Lower lobe of right lung (tissue), 2 donors: ENCODE measurements at regions not wholly inside any gene's neighbourhood (a gene's known extent, or its start where the extent isn't known, plus 50 kb on each side); places are given as distances from the start of the nearest gene placed in this dataset.

ENCODE experiments used
- ATAC-seq, 2 donors: fragments of 200-7000 bp; cut with Tn5 transposase; one replicate each; pipeline ENCODE4 v1.9.1; 2020 to 2022; ENCODE audit warnings: mild to moderate bottlenecking in 2 of 2, moderate library complexity in 2 of 2
- DNase-seq: peaks from one replicate; pipeline ENCODE4 v3.0.0-alpha.2; 2020
- H3K27ac ChIP-seq: fragments of 200-600 bp; one replicate; pipeline ENCODE4 v1.8.0; 2022
- H3K27me3 ChIP-seq: fragments of 200-600 bp; one replicate; pipeline ENCODE4 v1.8.0; 2022; ENCODE audit warnings: low read depth
- H3K36me3 ChIP-seq: fragments of 200-600 bp; one replicate; pipeline ENCODE4 v1.8.0; 2022; ENCODE audit warnings: mild to moderate bottlenecking
- H3K4me1 ChIP-seq: fragments of 200-600 bp; one replicate; pipeline ENCODE4 v1.8.0; 2022
- H3K4me3 ChIP-seq: fragments of 200-600 bp; one replicate; pipeline ENCODE4 v1.8.0; 2022; ENCODE audit warnings: mild to moderate bottlenecking
- H3K9me3 ChIP-seq: fragments of 200-600 bp; one replicate; pipeline ENCODE4 v1.8.0; 2022
- intact Hi-C: fragments of 100-400 bp; cut with DNase I; formaldehyde crosslinking; loops from one replicate; pipeline ENCODE4 v1.11.0; 2022
- TF ChIP-seq, protein P1 (sequence below): fragments of 200-600 bp; IDR thresholded peaks from one replicate; pipeline ENCODE4 v1.8.0; 2022; ENCODE audit warnings: antibody characterized with exemption, mild to moderate bottlenecking
- donor health status: DM: no; HTN: yes; CAD: no; lungs with severe emphysema.

DNA sequence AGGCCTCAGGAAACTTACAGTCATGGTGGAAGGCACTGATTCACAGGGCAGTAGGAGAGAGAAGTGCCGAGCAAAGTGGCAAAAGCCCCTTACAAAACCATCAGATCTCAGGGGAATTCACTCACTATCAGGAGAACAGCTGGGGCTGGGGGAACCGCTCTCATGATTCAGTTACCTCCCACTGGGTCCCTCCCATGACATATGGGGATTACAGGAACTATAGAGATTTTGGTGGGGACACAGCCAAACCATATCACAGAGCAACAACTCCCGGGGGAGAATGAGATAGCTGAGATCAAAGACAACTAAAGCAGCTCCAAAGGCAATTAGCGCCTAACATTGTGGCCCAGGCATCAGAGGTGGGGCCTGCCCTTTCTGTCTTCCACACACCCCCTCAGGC is 85.4 kb upstream of the VOPP1 start:
- no peaks in the 10 kb centered on the region for H3K27me3 ChIP-seq
- DNase-seq (no peak), ATAC-seq (no peak)
- H3K9me3 ChIP-seq: no peaks in the 10 kb centered on the region
- no peaks in the 10 kb centered on the region for H3K4me1 ChIP-seq
- TF ChIP-seq, protein P1, sequence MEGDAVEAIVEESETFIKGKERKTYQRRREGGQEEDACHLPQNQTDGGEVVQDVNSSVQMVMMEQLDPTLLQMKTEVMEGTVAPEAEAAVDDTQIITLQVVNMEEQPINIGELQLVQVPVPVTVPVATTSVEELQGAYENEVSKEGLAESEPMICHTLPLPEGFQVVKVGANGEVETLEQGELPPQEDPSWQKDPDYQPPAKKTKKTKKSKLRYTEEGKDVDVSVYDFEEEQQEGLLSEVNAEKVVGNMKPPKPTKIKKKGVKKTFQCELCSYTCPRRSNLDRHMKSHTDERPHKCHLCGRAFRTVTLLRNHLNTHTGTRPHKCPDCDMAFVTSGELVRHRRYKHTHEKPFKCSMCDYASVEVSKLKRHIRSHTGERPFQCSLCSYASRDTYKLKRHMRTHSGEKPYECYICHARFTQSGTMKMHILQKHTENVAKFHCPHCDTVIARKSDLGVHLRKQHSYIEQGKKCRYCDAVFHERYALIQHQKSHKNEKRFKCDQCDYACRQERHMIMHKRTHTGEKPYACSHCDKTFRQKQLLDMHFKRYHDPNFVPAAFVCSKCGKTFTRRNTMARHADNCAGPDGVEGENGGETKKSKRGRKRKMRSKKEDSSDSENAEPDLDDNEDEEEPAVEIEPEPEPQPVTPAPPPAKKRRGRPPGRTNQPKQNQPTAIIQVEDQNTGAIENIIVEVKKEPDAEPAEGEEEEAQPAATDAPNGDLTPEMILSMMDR: no peak
- H3K27ac ChIP-seq: no peak overlapping the region
- no peaks in the 10 kb centered on the region for H3K36me3 ChIP-seq
- no peak overlapping the region for H3K4me3 ChIP-seq
- intact Hi-C loops: no loop called here

DNA sequence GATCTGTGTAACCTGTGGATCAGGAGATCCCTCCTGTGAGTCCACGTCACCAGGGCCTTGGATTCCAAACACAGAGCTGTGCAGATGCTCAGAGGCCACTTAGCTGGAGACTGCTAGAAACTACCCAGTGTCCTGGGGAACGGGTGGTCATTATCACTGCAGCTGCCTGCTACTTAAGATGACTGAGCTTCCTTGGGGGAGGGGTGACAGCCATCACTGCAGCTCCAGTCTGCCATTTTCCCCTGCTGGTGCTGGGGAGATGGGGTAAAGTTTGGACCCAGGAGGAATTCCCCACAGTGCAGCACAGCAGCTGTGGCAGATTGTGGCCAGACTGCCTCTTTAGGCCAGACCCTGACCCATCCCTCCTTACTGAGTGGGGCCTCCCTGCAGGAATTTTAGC is 78.8 kb upstream of the VOPP1 start:
- Histone ChIP-seq H3K27ac (no peak overlapping the region), H3K9me3 (no peaks in the 10 kb centered on the region), H3K36me3 (no peaks in the 10 kb centered on the region), H3K27me3 (no peaks in the 10 kb centered on the region), H3K4me1 (no peaks in the 10 kb centered on the region), H3K4me3 (no peak overlapping the region)
- intact Hi-C loops: no loop called here
- TF ChIP-seq, protein P1: no peak
- DNase-seq: no peak
- ATAC-seq: no peak

DNA sequence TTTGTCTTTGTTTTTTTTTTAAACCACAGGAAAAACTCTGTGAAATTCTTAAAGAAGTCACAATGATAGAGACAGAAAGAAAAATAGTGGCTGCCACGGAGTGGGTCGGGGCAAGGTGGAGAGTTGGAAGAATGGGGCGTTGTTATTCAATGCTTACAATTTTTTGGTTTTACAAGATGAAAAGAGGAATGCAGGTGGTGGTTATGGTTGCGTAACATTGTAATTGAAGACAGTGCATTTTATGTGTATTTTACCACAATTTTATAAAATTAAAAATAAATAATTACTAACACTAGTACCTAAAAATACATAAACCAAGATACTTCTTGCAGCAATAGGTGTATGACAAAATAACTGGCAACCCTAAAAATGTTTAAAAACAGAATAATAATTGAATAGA is 76.9 kb upstream of the VOPP1 start:
- DNase-seq: no peak
- no peaks in the 10 kb centered on the region for H3K9me3 ChIP-seq
- no peak for ATAC-seq
- H3K27ac ChIP-seq: no peak overlapping the region
- TF ChIP-seq, protein P1: no peak
- H3K27me3 ChIP-seq: no peaks in the 10 kb centered on the region
- intact Hi-C loops: no loop called here
- no peaks in the 10 kb centered on the region for H3K36me3 ChIP-seq
- H3K4me1 ChIP-seq: no peaks in the 10 kb centered on the region
- H3K4me3 ChIP-seq: no peak overlapping the region

DNA sequence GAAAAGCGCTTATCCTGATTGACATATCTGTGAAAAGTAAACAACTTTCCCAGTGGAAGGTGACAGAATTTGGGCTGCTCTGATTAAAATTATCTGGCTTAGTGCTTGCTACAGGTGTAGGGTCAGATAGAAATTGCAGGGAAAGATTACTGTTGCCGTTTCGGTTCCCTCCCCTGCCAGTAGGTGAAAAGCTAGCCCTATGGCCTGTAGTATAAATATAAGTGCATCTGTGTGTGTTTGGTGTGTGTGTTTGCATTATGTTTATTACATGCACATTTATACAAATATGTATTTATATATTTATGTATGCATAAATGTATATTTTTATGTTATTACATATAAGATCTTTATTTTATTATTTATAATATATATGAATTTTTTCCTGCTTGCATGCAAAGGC is 72.3 kb upstream of the VOPP1 start:
- no peak for DNase-seq
- no peak for ATAC-seq

DNA sequence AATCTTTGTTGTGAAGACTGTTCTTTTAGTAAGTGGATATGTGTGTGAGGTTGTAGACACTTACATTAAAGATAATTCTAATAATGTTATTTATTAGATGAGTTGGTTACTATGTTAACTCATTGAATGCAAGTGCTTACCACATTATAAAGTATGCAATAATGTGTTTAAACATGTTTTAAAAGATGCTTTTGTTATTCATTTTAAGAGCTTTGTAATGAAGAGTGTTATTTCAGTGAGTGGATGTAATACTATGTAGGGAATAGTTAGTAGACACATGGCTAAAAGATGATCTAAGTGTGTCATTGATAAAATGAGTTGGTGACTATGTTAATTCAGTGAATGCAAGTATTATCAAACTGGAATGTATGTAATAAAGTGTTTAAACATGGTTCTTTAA is 70.0 kb upstream of the VOPP1 start:
- intact Hi-C loops: no loop called here

More for the DNA sequence above, 72.3 kb upstream of the VOPP1 start:
- no peak overlapping the region for H3K27ac ChIP-seq
- H3K4me3 ChIP-seq: no peak overlapping the region
- intact Hi-C loops: no loop called here
- no peaks in the 10 kb centered on the region for H3K9me3 ChIP-seq
- TF ChIP-seq, protein P1: no peak
- H3K27me3 ChIP-seq: no peaks in the 10 kb centered on the region
- no peaks in the 10 kb centered on the region for H3K36me3 ChIP-seq
- H3K4me1 ChIP-seq: no peaks in the 10 kb centered on the region

More for the DNA sequence above, 70.0 kb upstream of the VOPP1 start:
- ATAC-seq (no peak), DNase-seq (no peak)
- H3K9me3 ChIP-seq: no peaks in the 10 kb centered on the region
- no peaks in the 10 kb centered on the region for H3K36me3 ChIP-seq
- H3K4me3 ChIP-seq: no peak overlapping the region
- H3K27me3 ChIP-seq: no peaks in the 10 kb centered on the region
- TF ChIP-seq, protein P1: no peak
- H3K27ac ChIP-seq: no peak overlapping the region
- H3K4me1 ChIP-seq: no peaks in the 10 kb centered on the region
